ENCODE measurements at regions not wholly inside any gene's neighbourhood (a gene's known extent, or its start where the extent isn't known, plus 50 kb on each side); places are given as distances from the start of the nearest gene placed in this dataset.

DNA sequence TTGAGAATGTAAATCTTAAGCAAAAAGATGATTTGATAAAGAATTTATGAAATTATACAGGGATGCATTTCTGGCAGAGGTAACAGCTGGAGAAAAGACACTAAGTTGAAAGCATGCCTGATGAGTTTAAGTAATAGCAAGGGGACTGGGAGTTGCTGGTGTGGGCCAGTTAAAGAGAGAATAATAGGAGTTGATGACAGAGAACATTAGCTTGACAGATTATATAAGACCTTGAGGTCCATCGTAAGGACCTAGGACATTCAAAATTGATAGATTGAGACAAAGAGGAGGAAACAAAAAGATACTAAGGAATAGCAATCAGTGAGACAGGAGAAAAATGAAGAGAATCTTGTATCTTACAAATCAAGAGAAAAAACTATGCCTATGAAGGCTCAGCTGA is 84.7 kb upstream of the TMPRSS15 start:
- TF ChIP-seq, protein P1, sequence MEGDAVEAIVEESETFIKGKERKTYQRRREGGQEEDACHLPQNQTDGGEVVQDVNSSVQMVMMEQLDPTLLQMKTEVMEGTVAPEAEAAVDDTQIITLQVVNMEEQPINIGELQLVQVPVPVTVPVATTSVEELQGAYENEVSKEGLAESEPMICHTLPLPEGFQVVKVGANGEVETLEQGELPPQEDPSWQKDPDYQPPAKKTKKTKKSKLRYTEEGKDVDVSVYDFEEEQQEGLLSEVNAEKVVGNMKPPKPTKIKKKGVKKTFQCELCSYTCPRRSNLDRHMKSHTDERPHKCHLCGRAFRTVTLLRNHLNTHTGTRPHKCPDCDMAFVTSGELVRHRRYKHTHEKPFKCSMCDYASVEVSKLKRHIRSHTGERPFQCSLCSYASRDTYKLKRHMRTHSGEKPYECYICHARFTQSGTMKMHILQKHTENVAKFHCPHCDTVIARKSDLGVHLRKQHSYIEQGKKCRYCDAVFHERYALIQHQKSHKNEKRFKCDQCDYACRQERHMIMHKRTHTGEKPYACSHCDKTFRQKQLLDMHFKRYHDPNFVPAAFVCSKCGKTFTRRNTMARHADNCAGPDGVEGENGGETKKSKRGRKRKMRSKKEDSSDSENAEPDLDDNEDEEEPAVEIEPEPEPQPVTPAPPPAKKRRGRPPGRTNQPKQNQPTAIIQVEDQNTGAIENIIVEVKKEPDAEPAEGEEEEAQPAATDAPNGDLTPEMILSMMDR (IDR thresholded peaks at IDR 0.05), result no peak
- TF ChIP-seq POLR2AphosphoS5 (IDR thresholded peaks at IDR 0.05; ENCODE audit: low read depth, low read length) (no peak), SIN3A (IDR thresholded peaks at IDR 0.05; ENCODE audit: borderline replicate concordance, insufficient read depth, low read depth, low read length) (no peak)
